Lower leg skin (tissue), 3 donors: ENCODE measurements at regions not wholly inside any gene's neighbourhood (a gene's known extent, or its start where the extent isn't known, plus 50 kb on each side); places are given as distances from the start of the nearest gene placed in this dataset.

Source experiments
- POLR2A ChIP-seq, 2 donors: fragments of 450-650 bp; IDR thresholded peaks; one replicate each; pipeline ENCODE4 v1.6.1; 2016 to 2017; ENCODE audit warnings: antibody characterized with exemption in 2 of 2, mild to moderate bottlenecking in 1 of 2, moderate library complexity in 1 of 2
- TF ChIP-seq, protein P1 (sequence below), 3 donors: fragments of 450-650 bp; IDR thresholded peaks; one replicate each; pipeline ENCODE4 v1.5.1; 2016; ENCODE audit warnings: antibody characterized with exemption in 3 of 3, mild to moderate bottlenecking in 3 of 3, moderate library complexity in 2 of 3

DNA sequence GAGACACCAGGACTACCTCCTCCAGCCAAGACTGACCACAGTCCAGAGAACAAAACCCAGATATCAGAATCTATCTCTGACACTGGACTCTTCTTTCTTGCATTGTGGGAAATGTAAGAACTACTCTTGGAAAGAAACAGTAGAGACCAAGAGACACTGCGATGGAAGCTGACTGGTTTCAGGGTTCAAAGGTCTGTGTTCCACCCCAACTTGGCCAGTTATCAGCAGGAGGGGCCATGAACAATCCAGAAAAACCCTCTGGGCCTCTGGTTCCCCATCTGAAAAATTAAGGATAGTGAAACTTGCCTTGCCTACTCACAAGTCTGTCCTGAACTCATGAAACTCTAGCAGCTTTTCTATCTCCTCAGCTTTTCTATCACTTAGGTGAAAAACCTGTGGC, 166.5 kb downstream of the SUCLG1 start:
- TF ChIP-seq, protein P1, sequence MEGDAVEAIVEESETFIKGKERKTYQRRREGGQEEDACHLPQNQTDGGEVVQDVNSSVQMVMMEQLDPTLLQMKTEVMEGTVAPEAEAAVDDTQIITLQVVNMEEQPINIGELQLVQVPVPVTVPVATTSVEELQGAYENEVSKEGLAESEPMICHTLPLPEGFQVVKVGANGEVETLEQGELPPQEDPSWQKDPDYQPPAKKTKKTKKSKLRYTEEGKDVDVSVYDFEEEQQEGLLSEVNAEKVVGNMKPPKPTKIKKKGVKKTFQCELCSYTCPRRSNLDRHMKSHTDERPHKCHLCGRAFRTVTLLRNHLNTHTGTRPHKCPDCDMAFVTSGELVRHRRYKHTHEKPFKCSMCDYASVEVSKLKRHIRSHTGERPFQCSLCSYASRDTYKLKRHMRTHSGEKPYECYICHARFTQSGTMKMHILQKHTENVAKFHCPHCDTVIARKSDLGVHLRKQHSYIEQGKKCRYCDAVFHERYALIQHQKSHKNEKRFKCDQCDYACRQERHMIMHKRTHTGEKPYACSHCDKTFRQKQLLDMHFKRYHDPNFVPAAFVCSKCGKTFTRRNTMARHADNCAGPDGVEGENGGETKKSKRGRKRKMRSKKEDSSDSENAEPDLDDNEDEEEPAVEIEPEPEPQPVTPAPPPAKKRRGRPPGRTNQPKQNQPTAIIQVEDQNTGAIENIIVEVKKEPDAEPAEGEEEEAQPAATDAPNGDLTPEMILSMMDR (IDR thresholded peaks at IDR 0.05), result no peak
- TF ChIP-seq POLR2A (IDR thresholded peaks at IDR 0.05), result no peak
